Tibial nerve (tissue), 3 donors: ENCODE measurements at regions not wholly inside any gene's neighbourhood (a gene's known extent, or its start where the extent isn't known, plus 50 kb on each side); places are given as distances from the start of the nearest gene placed in this dataset.

Experiments used
- POLR2A ChIP-seq, 2 donors: fragments of 450-650 bp; IDR thresholded peaks; one replicate each; pipeline ENCODE4 v1.6.1; 2017; ENCODE audit warnings: antibody characterized with exemption in 2 of 2, mild to moderate bottlenecking in 2 of 2, moderate library complexity in 2 of 2
- TF ChIP-seq, protein P1 (sequence below), 5 experiments: fragments of 200-600 bp in 3 of 5; fragments of 450-650 bp in 2 of 5; sonication (generic) in 3 of 5; IDR thresholded peaks; one replicate each; pipeline ENCODE4 v1.5.1; 2016 to 2019; ENCODE audit warnings: antibody characterized with exemption in 5 of 5, mild to moderate bottlenecking in 3 of 5, moderate library complexity in 2 of 5

DNA sequence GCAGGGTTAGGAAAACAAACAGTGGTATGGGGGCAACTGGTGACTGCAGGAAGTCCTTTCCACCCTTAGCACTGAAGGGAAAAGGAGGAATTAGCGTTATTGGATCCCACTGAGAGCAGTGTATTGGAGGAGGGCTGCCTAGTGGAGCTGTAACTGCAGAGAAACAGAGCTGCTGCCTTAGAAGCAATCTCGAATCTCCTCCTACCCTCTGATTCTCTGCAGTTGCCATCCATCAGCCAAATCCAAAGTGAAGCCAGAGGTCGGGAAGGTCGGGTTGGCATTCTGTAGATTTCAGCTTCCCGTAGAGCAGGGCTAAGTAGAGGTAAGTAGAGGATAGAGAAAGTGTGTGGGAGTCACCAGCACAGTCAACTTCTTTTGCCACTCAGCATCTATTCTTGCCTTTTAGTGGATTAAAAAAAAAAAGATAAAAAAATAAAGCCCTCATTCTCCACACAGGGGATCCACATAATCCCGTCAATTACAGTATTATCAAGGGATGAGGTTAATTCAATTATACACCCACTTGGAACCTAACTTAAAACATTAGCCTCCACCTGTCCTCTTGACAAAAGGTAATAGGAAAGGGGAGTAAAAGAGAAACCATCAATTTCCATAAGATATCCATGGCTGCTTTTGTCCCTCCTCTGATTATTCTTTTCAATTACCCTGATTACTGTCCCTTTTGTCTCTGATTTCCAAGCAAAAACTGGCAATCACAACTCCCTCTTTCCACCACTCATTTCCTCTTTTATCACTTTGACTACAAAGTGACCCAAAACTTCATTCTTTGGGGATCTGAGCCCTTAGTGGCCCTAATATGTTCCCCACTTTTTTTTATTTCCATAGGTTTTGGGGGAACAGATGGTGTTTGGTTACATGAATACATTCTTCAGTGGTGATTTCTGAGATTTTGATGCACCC is 234.7 kb downstream of the RBM26 start:
- TF ChIP-seq, protein P1, sequence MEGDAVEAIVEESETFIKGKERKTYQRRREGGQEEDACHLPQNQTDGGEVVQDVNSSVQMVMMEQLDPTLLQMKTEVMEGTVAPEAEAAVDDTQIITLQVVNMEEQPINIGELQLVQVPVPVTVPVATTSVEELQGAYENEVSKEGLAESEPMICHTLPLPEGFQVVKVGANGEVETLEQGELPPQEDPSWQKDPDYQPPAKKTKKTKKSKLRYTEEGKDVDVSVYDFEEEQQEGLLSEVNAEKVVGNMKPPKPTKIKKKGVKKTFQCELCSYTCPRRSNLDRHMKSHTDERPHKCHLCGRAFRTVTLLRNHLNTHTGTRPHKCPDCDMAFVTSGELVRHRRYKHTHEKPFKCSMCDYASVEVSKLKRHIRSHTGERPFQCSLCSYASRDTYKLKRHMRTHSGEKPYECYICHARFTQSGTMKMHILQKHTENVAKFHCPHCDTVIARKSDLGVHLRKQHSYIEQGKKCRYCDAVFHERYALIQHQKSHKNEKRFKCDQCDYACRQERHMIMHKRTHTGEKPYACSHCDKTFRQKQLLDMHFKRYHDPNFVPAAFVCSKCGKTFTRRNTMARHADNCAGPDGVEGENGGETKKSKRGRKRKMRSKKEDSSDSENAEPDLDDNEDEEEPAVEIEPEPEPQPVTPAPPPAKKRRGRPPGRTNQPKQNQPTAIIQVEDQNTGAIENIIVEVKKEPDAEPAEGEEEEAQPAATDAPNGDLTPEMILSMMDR (IDR thresholded peaks at IDR 0.05), result no peak
- TF ChIP-seq POLR2A (IDR thresholded peaks at IDR 0.05), result no peak
